ENCODE measurements at regions not wholly inside any gene's neighbourhood (a gene's known extent, or its start where the extent isn't known, plus 50 kb on each side); places are given as distances from the start of the nearest gene placed in this dataset. TPM values are rescaled to one million over a fixed set of nuclear protein-coding genes. Genes with fewer than 3 reads are reported as not detected.

DNA sequence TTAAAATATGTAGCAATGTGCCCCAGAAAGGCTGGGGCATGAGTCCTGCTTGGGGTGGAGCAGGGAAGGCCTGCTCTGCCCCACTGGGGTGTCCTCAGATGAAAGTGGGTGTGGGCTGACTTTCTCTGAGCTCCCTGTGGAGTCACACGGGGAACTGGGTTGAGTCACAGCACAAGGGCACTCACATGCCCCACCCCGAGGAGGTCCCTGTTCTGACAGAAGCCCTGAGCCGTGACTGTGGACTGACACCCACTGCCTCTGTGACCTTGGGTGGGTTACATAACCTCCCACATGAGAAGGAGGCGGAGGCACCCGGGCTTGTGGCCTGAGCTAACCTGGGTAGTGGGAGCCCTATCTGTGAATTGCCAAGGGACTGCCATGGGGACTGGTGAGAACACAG, 52.5 kb upstream of the TINAGL1 start:
- Histone ChIP-seq H3K4me3 (ENCODE audit: low read depth, low read length, poor library complexity, severe bottlenecking) (no peak overlapping the region), H3K9me3 (ENCODE audit: low read length) (no peaks in the 10 kb centered on the region), H3K4me2 (ENCODE audit: low read length) (no peak overlapping the region), H3K79me2 (ENCODE audit: insufficient read depth, low read depth, low read length) (no peaks in the 10 kb centered on the region), H3K9me2 (ENCODE audit: insufficient read depth, low read length) (no peaks in the 10 kb centered on the region), H3K27ac (ENCODE audit: low read depth, low read length, poor library complexity, severe bottlenecking) (no peak overlapping the region), H4K20me1 (ENCODE audit: insufficient read depth, low read length) (no peaks in the 10 kb centered on the region), H3K4me1 (ENCODE audit: insufficient read depth, low read length, poor library complexity, severe bottlenecking) (no peaks in the 10 kb centered on the region), H3K36me3 (ENCODE audit: insufficient read depth, low read length) (no peaks in the 10 kb centered on the region), H2AFZ (ENCODE audit: low read length) (no peak overlapping the region)
- POLR2A ChIA-PET, result interaction anchor here (0.6 kb wide), 1 partner anchor 34 kb away, joined by 6 read pairs; no protein-coding TSS in a partner anchor
- TF ChIP-seq, protein P1, sequence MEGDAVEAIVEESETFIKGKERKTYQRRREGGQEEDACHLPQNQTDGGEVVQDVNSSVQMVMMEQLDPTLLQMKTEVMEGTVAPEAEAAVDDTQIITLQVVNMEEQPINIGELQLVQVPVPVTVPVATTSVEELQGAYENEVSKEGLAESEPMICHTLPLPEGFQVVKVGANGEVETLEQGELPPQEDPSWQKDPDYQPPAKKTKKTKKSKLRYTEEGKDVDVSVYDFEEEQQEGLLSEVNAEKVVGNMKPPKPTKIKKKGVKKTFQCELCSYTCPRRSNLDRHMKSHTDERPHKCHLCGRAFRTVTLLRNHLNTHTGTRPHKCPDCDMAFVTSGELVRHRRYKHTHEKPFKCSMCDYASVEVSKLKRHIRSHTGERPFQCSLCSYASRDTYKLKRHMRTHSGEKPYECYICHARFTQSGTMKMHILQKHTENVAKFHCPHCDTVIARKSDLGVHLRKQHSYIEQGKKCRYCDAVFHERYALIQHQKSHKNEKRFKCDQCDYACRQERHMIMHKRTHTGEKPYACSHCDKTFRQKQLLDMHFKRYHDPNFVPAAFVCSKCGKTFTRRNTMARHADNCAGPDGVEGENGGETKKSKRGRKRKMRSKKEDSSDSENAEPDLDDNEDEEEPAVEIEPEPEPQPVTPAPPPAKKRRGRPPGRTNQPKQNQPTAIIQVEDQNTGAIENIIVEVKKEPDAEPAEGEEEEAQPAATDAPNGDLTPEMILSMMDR (conservative IDR thresholded peaks at IDR 0.05; ENCODE audit: low read length), result no peak
- TF ChIP-seq EZH2phosphoT487 (IDR thresholded peaks at IDR 0.05; ENCODE audit: borderline replicate concordance, low read depth, low read length), result no peak
- CTCF ChIA-PET (ENCODE audit: unreplicated experiment), result no interaction called here
- BruUV-seq (replicated peaks), result no TSS peak
- no peak for DNase-seq (ENCODE audit: low spot score)
- intact Hi-C loops (cut with micrococcal nuclease; ENCODE audit: unreplicated experiment), result no loop called here

DNA sequence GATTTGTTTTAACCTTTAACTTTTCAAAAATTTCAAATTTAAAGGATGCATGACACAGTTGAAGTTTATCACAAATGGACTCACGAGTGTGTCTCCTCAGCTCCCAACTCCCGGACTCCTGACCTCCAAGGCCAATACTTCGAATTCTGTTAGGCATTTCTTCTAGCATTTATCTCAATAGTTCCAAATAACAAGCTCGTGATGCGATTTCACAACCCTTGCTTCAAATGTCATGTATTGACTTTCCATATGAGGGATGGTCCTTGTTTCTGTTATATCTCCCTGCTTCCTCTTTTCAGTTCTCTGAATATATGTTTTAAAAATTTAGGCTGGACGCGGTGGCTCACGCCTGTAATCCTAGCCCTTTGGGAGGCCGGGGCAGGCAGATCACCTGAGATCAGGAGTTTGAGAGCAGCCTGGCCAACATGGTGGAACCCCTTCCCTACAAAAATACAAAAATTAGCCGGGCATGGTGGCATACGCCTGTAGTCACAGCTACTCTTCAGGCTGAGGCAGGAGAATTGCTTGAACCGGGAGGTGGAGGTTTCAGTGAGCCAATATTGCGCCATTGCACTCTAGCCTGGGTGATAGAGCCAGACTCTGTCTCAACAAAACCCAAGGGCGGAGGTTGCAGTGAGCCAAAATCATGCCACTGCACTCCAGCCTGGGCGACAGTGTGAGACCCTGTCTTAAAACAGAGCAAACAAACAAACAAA, 52.0 kb upstream of the TINAGL1 start:
- CTCF ChIA-PET (ENCODE audit: unreplicated experiment), result no interaction called here
- Histone ChIP-seq H3K4me2 (ENCODE audit: low read length) (no peak overlapping the region), H3K4me3 (ENCODE audit: low read depth, low read length, poor library complexity, severe bottlenecking) (no peak overlapping the region), H3K79me2 (ENCODE audit: insufficient read depth, low read depth, low read length) (no peaks in the 10 kb centered on the region), H3K9me2 (ENCODE audit: insufficient read depth, low read length) (no peaks in the 10 kb centered on the region), H4K20me1 (ENCODE audit: insufficient read depth, low read length) (no peaks in the 10 kb centered on the region), H3K27ac (ENCODE audit: low read depth, low read length, poor library complexity, severe bottlenecking) (no peak overlapping the region), H3K9me3 (ENCODE audit: low read length) (no peaks in the 10 kb centered on the region), H3K4me1 (ENCODE audit: insufficient read depth, low read length, poor library complexity, severe bottlenecking) (no peaks in the 10 kb centered on the region), H2AFZ (ENCODE audit: low read length) (no peak overlapping the region), H3K36me3 (ENCODE audit: insufficient read depth, low read length) (no peaks in the 10 kb centered on the region)
- no peak for DNase-seq (ENCODE audit: low spot score)
- BruUV-seq (replicated peaks), result no TSS peak
- intact Hi-C loops (cut with micrococcal nuclease; ENCODE audit: unreplicated experiment), result no loop called here
- POLR2A ChIA-PET, result interaction anchor here (0.6 to 0.7 kb wide), 2 partner anchors 34 to 402 kb away, joined by 4 to 6 read pairs; no protein-coding TSS in a partner anchor
- no peak for TF ChIP-seq EZH2phosphoT487 (IDR thresholded peaks at IDR 0.05; ENCODE audit: borderline replicate concordance, low read depth, low read length)
- TF ChIP-seq, protein P1 (conservative IDR thresholded peaks at IDR 0.05; ENCODE audit: low read length), result no peak

Small RNA genes in the stretch of these regions (small RNA-seq; reads per million reads assigned to genes)
- not detected for gene RF00019
- gene RNU6-40P, result 0.42 reads per million

Measured in OCI-LY7 (cell line).